GM21786 (cell line): ENCODE measurements at regions not wholly inside any gene's neighbourhood (a gene's known extent, or its start where the extent isn't known, plus 50 kb on each side); places are given as distances from the start of the nearest gene placed in this dataset.

Source experiments
- ATAC-seq: cut with Tn5 transposase; IDR thresholded peaks from one replicate; pipeline ENCODE4 v1.9.1; 2021; ENCODE audit not compliant: unreplicated experiment

DNA sequence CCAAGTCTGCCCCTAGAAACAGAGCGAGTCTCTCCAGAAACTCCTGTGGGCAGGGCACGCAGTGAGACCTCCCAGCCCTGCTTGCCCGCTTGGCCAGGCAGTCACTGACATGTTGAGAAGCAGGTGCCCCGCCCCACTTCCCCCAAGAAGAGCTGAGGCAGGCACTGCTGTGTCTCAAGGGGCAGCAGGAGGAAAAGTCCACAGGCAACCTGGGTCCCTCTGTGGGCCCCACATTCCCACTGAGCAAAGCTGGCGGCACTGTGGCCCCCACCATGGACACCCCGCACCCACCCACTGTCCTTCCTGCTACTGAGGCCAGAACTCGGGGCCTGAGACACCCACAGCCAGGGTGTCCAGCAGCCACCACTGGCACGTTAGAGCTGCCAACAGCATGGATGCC is 137.3 kb upstream of the NKX1-1 start:
- no peak for ATAC-seq

DNA sequence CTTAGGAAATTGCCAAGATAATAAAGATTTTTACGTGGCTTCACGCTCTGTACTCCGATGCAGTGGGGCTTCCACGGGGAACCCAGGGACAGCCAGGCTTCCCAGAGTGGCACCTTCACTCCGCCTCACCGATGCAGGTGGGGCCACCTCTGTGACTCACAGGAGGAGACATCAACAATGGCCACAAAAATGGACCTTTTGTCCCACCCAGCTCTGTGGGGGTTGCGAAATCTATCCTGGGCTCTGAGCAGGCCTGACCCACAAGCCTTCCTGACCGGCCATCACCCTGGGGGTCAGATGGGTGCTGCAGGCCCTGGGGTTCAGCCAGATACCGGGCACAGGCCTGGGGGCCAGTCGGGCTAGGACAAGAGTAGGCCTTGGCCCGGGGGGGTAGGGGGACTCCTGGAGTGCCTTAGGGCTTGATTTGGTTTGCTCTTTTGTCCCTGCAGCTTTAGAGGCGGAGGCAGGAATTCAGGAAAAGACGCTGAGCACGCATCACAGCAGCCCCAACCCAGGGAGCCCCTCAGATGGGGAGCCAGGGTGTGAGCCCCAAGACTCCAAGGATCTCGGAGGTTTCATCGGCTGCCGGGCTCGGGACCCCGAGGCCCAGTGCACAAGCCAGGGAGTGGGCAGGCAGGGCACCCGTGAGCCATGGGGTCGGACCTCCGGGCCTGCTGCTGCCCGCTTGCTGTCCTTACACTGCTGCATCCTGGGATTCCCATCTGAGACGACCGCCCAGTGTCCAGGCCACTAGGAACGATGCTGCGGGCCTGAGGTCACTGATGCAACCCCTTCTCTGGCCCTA is 136.5 kb upstream of the NKX1-1 start:
- no peak for ATAC-seq

DNA sequence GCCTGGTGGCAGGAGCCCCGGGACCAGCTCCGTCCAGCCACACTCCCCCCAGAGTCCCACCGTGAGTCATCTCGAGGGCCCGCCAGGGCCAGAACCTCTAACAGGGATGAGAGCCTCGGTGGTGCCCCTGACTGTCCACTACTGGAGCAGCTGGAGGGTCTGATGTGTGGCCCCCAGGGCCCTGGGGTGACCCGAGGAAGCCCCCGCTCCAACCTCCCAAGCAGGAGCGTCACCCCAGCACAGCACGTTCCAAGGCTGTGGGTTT is 135.9 kb upstream of the NKX1-1 start:
- no peak for ATAC-seq

DNA sequence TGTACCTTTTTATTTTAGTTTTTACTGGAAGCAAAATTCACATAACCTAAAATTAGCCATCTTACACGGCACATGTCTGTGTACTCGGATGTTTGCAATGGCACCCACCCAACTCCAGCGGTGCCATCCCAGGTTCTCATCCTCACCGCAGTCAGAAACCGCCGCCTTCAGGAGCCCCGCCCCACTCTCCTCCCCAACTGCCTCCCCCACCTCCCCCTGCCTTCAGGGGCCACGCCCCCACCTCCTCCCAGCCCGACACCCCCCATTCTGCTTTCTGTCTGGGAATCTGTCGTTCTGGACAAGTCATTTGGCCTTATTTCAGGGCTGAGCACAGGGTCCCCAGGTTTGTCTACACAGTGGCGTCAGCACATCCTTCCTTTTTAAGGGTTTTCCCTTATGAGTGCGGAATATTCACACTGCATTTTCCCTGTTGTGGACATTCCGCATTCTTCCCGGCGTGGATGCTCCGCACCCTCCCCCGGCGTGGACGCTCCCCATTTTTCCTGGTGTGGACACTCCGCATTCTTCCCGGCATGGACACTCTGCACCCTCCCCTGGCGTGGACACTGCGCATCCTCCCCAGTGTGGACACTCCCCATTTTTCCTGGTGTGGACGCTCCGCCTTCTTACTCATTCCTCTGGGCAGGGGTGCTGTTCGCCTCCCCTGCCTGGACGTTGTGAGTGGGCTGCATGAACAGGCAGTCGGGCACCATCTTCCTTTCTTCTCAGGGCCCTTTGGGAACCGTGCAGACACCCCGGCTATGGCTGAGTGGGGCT is 135.4 kb upstream of the NKX1-1 start:
- ATAC-seq = no peak

DNA sequence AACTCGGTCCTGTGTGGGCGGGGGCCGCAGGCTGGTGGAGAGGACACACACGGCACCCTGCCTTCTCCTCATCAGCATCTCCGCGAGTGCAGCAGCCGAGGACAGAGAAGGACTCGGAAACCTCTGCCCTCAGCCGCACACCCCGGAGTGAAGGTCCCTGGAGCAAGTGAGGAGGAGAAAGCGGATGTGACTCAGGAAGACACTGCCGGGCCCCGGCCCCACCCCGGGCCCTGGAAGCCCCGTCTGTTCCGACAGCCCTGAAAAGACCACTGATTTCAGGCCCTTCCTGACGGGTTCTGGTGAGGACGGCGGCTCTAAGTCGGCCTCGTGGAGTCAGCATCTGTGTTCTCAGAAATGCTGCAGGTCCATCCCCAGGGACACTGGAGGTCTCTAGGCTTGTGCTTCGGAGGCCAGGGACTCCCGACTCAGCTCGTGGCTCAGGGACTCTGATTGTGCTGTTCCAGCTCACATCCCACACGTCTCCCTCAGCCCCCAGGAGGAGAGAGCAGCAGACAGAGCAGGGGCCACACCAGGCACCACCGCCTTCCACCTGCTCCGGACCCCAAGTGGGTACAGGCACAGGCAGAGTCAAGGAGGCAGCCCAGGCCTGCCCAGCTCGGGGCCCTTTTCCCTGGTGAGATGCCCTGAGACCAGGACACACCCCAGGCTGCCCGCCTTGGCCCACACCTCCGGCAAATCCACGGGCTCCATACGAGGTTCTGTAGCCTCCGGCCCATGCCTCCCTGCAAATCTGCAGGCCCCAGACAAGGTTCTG is 134.5 kb upstream of the NKX1-1 start:
- ATAC-seq = no peak

DNA sequence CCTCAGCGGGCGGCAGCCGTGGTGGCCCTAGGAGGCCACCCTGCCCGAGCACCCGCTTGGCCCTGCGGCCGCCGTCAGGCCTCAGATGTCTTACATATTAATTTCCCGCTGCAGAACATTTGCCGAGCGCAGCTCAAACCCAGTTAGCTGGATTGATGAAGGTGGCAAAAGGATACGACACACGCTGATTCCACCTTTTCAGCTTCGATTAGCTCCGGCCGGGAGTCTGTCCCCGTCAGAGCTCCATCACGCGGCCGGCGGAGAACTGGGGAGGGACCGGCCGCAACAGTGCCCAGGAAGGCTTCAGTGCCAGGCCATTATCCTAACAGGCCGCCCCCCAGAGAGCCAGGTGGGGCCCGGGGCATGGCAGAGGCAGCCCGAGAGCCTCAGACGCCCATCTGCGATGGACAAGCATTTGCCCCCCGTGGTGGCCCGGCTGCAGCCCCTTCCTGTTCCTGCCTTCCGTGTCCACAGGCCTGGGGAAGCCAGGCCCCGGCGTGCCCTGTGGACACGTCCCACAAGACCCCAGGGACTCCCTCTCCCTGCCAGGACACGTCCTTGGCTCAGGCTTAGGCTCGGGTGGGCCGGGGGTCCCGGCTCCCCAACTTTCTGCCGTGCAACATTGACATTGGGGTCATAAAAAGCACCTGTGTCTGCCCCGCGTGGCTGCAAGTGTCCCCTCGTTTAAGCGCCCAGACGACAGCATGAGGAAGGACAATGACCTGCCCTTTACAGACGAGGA is 133.8 kb upstream of the NKX1-1 start:
- ATAC-seq = no peak

DNA sequence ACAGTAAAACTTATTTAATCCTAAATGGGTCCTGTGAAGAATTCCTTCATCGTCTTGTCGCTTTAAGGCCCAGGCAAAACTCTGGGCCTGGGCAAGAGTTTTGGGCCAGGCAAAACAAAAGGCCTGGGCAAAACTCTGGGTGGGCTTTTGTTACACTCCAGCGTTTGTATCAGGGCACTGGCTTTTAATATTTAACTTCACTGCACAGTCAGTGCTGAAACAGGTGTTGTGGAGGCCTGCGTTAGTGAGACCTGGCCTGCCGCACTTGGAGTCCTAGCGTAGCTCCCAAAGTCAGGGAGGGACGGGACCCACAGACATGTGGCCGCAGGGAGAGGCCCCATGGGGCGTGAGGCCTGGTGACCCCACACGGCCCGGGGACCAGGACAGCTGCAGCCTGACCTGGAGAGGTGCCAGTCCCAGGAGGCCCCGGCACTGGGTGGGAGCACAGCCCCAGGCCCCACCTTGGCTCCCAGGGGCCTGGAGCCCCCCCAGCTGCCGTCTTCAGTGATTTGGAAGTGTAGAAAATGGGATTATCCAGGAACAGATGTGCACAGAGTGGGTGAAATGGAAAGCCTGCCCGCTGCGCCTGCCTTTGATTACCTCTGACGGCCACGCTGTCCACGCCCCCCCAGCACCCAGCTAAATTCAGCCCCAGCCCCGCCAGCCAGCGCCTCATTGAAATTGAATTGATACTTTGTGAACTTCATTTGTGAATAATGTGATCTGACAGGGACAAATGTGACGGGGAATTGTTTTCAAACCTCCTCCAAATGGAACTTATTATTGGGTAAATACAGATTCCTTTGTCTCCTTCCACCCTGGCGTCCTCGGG is 132.9 kb upstream of the NKX1-1 start:
- no peak for ATAC-seq

DNA sequence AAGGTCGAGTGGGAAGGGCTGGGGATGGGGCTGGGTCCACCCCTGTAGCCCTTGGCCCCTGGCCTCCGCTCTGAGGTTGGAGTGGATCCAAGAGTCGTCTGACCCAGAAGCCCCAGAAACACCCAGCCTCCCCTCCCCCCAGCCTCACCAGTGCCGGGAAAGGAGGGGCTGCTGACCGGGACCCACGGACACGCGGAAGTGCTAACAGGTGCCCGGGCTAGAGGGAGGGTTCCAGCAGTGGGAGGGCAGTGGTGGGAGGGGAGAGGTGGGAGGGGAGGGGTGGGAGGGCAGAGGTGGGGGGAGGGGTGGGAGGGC is 131.8 kb upstream of the NKX1-1 start:
- no peak for ATAC-seq

DNA sequence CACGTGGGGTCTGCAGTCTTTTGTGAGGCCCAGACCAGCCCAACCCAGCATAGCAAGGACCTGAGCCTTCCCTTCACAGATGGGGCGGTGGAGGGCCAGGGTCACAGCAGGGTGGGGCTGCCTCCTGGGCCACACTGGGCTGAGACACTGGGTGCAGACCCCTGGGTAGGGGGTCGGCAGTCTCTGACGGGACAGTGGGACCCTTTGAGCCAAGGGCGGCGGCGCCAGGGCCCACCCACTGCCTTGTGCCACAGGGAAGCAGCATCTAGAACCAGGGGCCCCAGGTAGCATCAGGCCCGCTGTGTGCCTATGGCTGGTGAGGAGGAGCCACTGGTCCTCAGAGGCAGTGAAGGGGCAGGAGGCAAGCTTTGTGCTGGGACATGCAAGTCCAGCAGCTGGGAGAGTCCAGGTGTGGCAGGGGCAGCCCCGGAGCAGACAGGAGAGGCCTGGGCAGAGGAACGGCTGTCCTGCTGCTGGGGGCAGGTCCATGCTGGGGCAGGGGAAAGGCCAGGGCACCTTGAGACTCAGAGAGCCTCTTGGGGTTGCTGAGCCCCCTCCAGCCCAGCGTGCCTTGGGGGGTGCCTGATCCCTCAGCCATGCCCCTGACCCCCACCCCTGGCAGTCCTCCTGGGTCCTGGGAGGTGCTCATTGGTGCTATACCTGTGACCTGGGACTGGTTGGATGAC is 131.3 kb upstream of the NKX1-1 start:
- ATAC-seq = no peak

DNA sequence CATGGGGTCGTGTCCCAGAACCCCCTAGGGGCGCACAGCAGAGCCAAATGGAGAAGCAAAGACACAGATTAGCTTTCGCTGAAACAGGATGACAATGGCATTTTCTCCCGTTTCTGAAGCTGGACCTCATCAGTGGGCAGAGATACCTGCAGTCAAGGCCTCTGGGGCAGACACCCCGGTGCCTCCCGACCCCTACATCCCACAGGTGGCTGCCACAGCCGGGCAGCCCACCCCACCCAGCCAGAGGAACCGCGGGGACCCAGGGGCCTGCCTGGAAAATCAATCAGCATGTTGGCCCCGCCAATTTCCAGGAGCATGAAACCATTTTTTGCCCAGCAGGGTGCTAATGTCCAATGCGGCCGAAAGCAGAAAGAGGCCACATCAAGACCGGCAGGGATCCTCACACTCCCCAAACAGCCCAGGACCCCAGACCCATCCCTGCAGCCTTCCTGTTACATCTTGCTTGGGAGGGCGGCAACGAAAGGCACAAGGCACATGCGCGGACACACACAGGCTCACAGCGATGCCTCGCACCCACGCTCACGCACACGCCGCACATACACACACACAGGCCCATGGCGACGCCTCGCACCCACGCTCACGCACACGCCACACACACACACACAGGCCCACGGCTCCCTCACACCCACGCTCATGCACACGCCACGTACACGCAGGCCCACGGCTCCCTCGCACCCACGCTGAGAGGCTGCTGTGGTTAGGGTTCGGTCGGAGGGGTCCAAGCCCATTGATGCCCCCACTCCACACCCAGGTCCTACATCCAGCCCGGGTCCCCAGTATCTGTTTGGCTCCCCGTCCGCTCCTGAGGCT is 130.6 kb upstream of the NKX1-1 start:
- no peak for ATAC-seq

DNA sequence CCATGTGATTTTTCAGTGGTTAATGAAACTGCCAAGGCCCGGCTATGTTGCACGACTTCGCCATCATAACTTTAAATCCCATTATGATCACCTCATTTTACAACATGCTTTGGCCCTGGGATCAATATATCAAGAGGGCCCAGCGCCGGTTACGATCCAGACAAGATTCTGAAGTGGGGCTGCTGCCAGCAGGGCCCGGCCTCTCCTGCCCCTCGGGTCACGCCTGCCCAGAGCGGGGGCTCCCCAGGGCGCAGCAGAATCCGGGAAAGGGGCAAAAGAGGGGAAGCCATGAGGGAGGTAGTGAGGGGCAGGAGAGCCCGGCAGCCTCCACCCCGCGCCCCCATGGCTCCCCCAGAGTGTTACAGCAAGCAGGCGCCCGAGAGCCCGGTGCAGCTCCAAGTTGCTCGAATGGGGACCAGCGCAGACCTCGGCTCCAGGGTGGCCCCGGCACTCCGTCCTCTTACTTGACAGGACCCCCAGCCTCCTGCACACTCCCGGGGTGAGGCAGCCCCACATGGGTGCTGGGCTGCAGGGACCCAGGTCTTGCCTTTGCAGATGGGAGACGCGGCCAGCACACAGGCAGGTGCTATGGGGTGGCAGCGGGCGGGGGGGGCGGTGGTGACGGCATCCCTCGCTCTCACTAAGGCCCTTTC is 129.8 kb upstream of the NKX1-1 start:
- ATAC-seq = no peak

DNA sequence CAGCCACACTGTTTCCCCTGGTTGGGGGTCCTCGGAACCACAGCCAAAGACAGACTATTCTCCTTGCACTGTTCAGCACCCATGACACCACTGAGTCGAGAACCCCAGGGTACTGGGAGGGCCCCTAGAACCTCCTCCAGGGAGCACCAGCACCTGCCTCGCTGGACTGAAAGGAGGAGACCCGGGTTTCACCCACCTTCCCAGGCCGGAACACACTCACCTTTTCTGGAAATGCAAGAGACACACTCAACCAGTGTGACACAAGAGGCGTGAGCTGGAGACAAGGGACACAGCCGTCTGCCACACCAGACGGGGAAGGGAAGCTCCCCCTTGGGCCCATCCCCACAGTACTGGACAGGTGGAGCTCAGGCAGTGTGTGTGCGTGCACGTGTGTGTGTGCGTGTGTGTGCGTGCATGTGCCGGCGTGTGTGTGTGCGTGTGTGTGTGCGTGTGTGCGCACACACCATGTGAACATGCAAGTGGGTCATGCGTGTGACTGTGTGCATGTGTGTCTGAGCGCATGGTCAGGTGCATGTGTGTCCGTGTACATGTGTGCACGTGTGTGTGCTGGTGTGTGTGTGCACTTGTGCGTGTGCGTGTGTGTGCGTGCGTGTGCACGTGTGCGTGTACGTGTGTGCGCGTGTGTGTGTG is 128.8 kb upstream of the NKX1-1 start:
- ATAC-seq = no peak

DNA sequence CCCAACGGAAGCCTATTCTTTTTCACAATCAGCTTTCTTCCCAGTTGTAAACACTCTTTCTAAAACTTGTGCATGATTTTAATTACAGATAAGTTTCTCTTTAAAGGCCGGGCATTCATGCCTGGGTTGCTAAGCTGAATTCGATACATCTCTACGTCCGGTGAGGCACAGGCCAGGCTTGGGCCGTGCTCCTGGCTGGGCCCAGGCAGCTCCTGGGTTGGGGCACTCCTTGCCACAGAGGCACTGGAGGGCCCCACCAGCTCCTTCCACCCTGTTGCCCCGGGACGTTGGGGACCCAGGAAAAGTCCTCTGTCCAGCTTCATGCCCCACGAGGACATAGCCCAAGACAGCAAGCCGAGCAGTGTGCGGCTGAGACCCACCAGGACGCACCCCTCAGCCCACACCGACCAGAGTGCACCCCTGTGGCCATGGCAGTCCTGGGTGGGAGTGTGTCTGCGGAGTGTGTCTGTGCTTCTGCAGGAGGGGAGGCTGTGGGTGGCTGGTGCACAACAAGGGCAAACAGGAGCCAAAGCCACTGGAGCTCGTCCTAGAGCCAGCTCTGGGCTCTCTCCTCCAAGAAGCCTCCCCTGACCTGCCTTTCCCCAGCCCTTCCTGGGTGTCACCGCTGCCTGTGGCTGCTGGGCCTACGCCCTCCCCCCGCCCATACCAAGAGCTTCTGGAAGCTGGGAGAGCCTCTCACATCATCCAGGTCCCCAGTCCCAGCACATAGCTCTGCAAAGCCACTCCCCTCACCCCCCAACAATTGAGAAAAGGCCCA is 128.0 kb upstream of the NKX1-1 start:
- no peak for ATAC-seq

DNA sequence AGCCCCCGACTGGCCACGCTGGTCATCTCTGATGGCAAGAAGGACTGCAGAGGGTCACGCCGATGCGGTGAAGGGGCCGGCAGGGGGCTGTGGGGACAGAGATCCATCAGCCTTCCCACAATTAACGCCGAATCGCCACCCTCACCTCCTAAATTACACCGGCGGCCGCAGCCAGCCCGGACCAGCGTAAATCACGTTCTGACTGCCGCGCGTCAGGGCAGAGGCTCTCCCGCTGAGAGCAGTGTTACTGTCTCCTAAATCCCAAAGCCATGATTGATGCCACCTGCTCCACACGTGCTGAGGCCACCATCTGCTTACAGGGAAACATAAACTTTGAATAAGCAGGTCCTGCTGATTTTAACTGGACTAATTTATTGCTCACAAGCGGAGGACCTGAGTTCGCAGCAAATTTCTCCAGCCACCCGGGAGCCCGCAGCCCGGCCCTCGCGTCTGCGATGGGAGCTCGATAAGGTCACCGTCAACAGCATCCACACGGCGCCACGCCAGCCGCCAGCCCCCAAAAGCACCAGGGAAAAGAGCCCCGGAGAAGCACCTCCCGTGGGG is 127.3 kb upstream of the NKX1-1 start:
- ATAC-seq = no peak

DNA sequence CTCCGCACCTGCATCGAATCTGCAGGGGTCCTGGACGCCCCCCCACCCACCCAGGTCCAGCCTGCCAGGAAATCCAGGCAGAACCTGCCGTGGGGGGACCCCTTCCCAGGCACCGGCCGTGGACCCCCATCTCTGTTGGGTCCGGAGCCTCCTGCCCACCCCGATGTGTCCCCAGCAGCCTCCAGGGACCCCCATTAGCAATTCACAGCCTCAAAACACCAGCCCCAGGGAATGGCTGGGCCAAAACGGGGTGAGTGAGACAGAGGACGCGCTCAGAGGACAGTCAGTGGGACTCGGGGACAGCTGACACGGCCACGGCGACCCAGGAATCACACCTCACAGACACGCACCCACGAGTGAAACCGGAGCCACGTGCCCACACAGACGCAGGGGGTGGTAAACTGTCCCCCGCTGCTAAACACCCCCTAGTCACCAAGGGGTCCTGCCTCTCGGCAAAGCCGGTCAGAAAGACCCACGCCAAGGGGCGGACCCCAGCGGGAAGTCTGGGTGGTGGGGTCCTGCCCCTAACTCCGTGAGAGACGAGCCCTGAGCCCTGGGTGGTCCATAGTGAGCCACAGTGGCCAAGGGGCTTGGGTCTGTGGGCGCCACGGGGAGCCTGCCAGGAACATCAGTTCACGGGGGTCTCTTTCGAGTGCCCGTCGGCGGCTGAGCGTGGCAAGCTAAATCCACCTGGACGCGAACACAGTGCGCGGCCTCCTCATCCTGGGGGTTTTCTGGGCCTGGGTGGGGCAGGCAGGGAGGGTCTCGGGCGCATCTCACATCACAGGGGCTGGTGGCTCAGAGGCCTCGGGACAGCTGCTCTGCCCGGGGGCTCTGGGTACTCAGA is 126.5 kb upstream of the NKX1-1 start:
- no peak for ATAC-seq
